D721Med (cell line): ENCODE measurements at regions not wholly inside any gene's neighbourhood (a gene's known extent, or its start where the extent isn't known, plus 50 kb on each side); places are given as distances from the start of the nearest gene placed in this dataset.

Experiments
- DNase-seq: peaks from one replicate; pipeline ENCODE4 v3.0.0; 2011; ENCODE audit warnings: low spot score; ENCODE audit not compliant: insufficient read length
- FAIRE-seq: peaks from 2 replicates; lab custom pipeline; 2011; peaks lifted over from hg19 to GRCh38; lab: Jason Lieb, UNC
- CTCF ChIP-seq: IDR thresholded peaks from 2 replicates; pipeline ENCODE4 v1.5.1; 2012; ENCODE audit warnings: mild to moderate bottlenecking, control low read depth; ENCODE audit not compliant: insufficient read depth; ENCODE audit errors: missing control alignments

- DNase-seq (no peak), FAIRE-seq (no peak)
- TF ChIP-seq CTCF = no peak
These were observed 231.4 kb downstream of the PTEN start for GRCh38 chr10:88094795-88095194.

GRCh38 chr10:88095223-88095721 is 231.8 kb downstream of the PTEN start:
- no peak for FAIRE-seq
- TF ChIP-seq CTCF = no peak
- DNase-seq = no peak

GRCh38 chr10:88095778-88096431 is 232.5 kb downstream of the PTEN start:
- no peak for FAIRE-seq
- no peak for DNase-seq

GRCh38 chr10:88097092-88097516 is 233.7 kb downstream of the PTEN start:
- FAIRE-seq (no peak), DNase-seq (no peak)
- TF ChIP-seq CTCF = no peak

More at GRCh38 chr10:88095778-88096431, 232.5 kb downstream of the PTEN start:
- no peak for TF ChIP-seq CTCF

GRCh38 chr10:88097536-88097935 is 234.1 kb downstream of the PTEN start:
- TF ChIP-seq CTCF = no peak
- FAIRE-seq = no peak
- no peak for DNase-seq

GRCh38 chr10:88100281-88100680 is 236.9 kb downstream of the PTEN start:
- DNase-seq (no peak), FAIRE-seq (no peak)
- no peak for TF ChIP-seq CTCF

- no peak for DNase-seq
- FAIRE-seq = no peak
- no peak for TF ChIP-seq CTCF
These were observed 238.2 kb downstream of the PTEN start for GRCh38 chr10:88101666-88102065.
